SW 1271 (cell line): ENCODE measurements at regions not wholly inside any gene's neighbourhood (a gene's known extent, or its start where the extent isn't known, plus 50 kb on each side); places are given as distances from the start of the nearest gene placed in this dataset.

Experiments
- DNase-seq, 2 experiments: peaks; one replicate each; lab custom pipeline; 2025; lab: John Stamatoyannopoulos, UW

DNA sequence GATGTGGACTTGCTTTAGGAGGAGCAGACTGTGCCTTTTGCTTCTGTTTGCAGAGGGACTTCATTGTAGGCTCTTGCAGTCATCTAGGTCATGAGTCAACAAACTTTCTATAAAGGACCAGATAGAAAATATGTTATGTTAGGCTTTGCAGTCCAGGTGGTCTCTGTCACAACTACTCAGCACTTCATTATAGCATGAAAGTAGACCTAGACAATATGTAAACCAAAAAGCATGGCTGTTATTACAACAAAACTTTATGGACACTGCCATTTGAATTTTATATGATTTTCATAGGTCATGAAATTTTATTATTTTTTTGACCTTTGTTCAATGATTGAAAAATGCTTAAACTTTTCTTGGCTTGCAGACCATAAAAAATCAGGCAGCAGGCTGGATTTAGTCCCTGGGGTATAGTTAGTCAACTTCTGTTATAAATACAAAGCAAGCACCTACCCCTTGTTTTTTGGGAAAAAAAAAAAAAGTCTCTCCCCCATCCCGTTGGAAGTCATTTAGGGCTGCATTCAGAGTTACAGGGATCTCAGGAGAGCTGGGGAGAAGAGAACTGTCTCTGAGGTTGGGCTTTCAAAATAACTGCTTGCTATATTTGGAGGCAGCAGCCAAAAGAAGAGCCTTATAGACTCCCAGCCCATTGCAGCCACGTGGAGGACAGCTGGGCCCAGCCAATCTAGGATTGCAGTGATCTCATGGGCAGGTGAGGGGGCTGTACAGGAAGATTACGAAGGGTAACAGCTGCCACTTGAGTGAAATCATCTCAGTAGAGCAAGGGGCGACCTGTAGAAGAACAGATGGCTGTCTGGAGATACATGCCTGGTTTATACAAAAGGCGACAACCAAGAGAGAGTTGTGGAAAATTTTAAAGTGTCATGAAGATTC lies 136.6 kb upstream of the TNC start:
- no peak for DNase-seq

DNA sequence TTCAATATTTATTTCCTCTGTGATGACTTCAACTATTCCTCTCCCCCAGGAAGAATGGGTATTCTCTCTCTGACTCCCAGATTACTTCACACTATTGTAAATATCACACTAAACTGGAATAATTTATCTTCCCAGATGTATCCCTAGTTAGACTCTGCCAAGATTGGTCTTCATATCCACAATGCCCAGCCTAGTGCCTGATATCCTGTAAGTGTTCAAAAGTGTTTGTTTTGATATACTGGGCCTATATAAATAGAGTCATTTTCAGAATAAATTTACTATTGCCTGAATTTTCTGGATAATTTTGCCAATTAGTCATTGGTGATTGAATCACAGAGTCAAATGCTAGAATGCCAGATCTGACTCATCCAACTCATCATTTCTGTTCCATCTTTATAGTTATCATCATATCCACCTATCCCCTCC lies 143.7 kb upstream of the TNC start:
- no peak for DNase-seq

DNA sequence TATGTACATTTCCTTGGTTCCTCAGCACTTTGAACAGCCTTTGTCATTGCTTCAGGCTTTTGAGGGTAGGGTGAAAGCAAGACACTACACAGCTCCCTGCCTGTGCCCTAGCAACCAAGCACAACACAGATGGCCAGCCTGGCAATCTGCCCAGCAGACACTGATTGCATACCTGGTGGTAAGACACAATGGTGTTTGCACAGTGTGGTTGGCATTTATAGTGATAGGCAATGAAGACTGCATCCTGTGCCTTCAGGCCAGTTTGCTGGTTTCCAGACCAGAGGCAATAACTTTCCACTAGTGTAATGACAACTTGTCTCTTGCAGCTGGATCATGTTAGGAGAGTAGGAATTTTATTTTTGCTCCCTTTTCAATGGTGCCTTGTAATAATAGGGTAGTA lies 144.5 kb upstream of the TNC start:
- DNase-seq, result peak; percentile 45 to 63

DNA sequence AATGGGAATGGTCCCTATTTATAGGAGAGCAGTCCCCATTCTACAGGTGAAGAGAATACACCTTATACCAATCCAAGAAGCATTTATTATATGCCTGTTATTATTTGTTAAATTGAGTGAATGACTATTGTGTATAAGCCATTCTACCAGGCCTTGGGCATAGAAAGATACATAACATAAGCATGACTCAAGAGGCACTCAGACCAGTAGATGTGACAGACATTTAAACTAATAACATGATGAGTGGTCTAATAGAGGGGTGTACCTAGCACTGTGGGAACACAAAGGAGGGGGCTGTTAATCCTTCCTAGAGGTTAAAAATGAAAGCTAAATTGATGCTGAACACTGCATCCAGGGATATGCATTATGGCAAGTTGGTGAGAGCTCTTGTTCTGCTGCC lies 145.0 kb upstream of the TNC start:
- DNase-seq, result peak in 1 of 2 experiments; percentile 17

DNA sequence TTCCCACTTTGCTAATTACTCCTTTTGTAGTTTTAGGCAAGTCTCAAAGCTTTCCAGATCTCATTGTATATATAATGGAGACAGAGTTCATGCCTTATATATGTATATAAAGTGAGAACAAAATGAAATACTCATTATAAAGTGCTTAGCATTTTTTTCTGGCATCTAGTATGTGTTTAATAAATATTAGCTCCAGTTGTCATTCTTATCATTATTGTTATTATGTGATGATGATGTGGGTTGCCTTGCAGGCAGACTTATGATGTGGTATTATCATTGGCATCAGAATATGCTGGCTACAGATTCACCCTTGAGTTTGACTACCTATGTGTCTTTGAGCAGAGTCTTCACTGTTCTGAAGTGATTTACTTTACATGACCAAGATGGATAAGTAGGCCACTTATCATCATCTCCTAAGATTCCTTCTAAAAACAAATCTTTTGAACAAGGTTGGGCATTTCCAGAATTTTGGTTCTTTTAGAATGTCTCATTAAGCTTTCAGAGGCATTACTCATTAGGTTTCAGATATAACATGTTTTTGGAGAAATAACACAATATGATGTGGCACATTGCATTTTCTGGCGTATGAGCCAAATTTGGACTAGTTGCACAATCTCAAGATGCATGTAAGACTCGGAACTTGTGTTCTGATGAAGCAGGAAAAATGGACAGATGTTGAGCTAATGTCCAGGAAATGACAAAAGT lies 145.6 kb upstream of the TNC start:
- DNase-seq, result no peak

DNA sequence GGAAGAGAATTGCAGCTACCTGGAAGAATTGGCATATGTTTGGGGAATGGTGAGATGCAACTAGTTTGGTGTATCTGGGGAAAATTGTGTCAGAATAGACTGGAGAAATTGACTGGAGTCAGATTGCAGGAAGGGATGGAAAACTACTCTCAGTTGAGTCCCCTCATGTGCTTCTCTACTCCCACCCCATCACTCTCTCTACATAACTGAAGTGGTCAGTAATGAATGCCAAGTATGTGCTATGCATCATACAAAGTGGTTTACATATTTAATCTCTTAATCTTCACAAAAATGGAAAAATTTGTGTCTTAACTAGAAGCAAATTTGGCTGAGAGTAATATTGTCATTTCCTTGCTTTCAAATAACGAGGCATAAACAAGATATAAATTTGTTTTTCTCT lies 146.4 kb upstream of the TNC start:
- no peak for DNase-seq

DNA sequence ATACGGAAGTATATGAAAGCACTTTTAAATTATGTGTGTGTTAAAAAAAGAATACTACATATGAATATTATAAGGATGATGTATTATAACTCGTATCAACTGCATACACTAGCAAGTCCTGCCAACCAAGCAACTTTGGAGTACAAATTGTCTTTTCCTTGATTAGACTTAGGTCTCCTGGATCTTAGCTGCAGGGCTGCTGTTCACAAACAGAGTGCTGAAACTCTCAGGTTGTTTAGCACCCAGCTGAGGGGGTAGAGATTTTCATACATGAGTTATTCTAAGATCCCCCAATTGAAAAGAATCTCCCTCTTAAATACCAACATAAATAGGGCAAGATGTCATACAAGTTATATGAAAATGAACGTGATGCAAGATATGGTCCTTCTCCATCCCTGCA lies 149.8 kb upstream of the TNC start:
- no peak for DNase-seq

DNA sequence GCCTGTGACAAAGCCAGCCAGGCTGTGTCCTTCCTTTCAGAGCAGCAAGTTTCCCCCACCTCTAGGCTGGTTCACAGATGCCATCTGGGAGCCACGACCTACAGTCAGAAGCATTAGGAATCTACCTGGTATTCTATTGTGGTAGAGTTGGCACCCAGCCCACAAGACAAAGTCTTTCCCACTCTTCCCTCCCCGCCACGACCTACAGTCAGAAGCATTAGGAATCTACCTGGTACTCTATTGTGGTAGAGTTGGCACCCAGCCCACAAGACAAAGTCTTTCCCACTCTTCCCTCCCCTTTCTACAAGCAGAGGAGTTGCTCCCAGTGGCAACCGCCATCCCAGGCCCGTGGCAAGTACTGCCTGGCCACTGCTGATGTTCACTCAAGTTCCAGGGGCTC lies 157.8 kb upstream of the TNC start:
- DNase-seq, result no peak

DNA sequence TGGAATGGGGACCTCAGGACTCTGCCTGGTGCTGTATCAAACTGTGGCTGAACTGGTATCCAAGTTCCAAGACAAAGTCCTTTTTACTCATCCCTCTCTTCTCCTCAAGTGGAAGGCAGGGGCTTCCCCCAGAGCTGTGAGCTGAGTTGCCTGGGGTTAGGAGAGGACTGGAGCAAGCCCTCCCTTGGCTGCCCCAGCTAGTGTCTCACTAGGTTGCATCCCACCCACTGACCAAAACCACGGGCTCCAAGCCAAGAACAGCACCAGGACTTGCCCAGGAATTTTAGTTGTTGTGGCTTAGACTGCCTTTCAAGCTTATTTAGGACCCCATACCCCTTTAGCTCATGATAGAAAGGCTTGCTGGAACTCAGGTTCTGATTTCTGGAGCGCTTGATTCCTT lies 158.7 kb upstream of the TNC start:
- no peak for DNase-seq

DNA sequence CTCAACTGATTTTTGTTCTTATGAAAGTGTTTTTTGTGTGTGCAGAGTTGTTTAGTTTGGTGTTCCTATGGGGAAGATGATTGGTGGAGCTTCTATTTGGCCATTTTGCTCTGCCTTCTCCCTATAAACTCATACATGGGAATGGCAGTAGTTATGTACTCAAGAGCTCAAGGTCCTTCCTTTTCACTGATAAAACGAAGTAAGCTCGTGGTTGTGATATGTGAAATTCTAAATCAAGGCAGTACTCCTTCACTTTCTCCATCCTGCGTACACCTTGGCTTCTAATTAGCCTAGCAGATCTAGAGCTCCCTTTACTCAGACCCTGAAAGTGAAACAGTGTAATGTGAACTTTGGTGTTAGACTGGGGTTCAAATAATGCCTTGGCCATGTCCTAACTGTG lies 159.3 kb upstream of the TNC start:
- no peak for DNase-seq

DNA sequence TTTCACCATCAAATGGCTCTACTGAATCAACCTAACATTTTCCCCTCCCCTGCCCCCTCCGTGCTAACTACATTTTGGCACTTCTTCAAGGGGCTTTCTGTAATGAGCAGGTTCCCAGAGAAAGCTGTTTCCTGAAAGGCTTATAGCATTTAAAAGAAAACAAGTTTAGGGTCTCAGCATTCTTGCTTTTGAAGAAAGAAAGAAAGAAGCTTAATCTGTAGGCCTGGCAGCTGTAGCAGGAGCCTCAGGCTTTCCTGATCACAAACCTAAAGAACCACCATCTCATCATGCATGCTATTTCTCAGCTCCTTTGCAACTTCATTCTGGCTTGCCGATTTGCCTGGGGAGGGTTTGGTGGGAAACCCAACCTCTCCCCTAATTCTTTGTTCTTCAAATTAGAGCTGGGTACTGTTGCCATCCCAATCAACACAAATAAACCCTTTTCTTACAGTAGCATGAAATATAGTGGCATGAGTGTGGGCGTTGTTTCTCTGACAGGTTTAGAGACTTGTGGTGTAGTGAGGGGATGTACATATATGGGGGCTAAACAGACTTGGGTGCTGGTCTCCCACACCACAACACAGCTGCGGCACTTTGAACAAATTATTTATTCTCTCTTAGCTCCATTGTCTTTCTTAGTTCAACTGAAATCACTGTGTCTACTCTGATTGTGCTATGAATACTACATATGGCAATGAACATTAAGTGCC lies 160.5 kb upstream of the TNC start:
- DNase-seq, result no peak

DNA sequence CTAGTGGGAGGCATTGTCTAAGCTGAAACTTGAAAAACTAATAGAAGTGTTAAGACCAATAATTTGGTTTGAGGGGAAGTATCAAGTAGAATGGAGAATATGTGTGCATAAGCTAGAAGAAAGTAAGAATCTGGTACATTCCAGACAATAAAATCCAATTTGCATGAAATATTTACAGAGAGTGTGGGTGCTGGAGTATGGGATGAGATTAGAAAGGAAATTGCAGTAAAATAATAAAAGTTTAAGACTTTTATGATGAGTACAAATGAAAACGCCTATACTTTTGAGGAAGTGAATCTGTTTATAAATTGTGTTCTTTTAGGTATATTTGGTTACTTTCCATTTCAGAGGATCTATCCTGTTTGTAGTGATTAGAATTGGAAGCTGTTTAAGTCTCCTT lies 165.4 kb upstream of the TNC start:
- DNase-seq, result no peak

DNA sequence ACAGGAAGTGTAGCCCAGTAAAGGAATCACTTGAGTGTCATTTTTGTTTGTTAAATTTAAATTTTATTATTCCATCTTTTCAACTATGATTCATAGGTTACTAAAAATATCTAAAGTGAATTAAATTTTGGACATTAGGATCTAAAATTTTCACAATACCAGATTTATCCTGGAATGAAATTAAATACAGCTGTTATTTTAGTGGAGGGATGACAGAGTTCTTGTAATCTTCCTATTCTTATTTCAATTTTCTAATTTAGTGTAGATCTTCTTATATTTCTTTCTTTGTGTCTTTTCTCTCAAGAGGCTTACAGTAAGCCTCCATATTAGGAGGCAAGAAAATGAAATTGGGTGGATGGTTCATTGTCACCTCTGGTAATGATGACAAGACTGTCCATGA lies 167.9 kb upstream of the TNC start:
- DNase-seq, result no peak

DNA sequence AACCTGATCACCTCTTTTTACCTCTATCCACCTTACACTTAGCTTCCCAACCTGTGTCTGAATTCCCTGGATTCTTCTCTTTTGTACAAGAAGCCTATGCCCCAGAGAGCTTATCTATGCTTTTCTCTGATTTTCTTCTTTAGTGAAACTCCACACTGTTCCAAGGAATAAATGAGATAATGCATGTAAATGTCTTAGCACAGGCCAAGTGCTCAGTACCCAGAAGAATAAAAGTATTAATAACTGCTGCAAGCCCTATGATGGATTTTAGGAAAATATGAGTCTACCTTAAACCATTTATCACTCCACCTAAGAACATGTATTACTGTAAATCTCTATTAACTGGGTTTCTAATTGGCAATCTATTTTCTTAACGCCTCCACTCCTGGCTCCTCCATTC lies 168.5 kb upstream of the TNC start:
- DNase-seq, result no peak

DNA sequence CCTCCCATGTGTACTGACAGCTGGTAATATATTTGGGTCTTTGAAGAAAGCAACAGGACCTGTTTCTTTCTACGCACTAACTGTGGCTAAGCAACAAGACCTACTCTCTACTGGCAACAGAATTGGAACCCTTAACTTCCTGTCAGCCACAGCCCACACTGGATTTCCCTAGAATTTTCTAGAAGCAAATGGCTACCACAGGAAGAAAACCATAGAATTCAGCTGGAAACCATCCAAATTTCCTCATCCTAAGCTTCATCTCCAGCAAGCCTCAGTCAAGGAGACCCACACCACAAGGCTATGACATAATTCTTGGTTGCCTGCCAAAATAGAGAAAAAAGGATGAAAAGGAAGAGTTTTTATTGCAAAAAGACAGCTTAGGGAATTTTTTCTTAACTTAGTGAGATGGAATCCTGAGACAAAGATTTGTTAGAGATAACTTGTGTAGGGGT lies 171.8 kb upstream of the TNC start:
- no peak for DNase-seq

DNA sequence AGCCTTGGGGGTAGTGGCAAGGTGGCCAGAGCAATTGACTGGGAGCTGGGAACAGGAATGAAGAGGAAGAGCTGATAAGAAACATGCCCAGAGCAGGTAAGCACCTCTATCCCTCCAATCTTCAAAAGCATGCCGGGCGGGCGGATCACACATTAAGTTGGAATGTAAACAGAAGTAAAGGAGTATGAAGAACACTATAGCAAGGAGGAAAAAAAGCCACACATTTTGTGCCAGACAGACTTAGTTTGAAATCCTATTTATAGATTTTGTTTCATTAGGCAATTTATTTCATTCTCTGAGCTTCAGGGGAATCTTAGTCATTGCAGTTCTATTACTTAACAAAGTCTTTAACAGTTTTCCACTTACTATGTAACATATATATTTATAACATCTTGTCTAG lies 173.9 kb upstream of the TNC start:
- DNase-seq, result no peak

DNA sequence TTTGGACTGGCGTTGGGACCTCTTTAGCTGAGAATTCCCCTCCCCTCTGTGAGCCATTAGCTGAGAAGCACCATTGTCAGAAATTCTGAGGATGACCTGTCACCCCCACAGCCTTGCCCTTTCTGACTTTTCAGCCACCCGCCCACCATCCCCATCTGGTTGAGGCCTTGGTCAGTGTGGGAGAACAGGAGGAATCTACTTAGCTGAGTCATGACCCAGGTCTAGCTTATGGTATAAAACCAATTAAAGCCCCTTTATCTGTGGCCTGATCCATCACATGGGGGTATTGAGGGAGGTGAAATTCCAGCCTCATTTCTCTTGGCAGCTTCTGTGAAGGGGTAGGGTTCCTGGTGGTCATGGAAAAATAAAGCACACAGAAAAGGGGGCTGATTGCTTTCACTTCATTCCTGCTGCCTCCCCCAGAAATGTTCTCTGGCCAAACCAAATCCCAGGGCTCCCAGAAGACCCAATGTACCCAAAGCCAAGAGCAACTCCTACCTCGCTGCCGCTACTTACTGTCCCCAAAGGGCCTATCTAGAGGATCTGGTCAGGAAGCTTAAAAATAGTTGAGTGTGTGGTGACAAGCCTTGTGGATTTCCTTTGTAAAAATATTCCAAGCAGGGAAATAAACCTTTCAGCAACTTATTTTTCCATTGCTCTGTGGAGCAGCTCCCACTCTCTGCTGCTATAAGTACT lies 174.8 kb upstream of the TNC start:
- DNase-seq, result no peak

DNA sequence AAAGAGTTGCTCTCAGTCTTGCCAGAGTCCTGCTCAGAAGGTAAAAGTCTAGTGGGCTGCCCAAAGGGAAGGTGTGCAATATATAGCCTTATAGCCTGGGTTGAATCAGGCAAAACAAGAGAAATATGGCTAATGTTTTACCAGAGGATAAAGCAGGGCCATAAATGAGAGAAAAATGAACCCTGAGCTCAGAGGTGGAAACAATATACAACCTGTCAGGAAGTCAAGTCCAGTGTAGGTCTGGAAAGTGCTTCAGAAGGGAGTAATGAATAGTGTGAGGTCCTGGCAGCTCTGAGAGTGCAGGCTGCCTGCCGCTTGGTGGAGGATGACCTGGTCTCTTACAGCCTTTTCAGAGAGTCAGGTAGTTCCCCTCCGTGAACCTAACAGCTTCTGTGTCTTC lies 177.8 kb upstream of the TNC start:
- DNase-seq, result no peak

DNA sequence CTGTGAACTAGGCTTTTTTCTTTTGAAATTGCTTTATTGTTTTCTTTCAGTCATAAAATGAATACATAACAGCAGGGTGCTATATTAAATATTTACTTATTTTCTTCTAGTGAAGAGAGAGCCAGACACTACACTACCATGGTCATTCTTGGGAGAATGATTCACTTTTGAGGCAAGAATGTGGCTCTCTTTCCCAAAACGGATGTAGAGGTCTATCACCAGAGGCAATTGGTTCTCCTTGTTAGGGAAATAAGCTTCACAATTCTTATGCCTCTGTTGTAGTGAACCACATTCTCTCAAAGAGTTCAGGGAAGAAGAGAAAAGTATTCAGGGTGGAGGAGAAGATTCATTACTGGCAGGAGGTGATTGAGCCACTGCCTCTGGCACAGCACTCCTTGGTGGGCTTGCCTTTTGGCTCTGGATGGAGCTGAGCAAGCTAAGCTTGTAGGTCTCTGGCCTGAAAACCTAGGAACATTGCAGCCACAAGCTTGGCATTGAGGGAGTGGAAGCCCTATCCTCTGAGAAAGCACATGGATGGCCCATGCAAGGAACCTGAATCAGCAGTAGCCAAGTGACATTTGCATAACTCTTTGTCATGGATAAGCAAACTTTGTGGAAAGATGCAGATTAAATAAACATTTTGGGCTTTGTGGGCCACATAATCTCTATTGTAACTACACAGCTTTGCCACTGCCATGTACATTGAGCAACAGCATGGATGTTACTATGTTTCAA lies 179.0 kb upstream of the TNC start:
- DNase-seq, result no peak

DNA sequence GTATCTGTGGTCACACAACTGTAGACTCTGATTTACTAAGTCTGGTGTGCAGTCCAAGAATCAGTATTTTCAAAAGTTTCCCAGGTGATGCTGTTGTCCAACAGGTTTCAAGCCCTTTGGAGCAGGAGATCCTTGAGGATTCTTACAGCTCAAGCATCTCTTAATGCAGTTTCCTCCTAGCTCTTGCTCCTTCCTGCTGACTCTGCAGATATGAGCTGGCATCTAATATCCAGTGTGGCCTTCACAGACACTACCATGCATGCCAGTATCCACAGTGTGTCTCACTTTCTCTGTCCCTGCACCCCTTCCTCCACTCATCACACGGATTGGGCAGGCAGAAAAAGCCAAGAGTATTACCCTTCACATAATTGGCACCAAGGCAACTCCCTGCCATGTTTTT lies 182.2 kb upstream of the TNC start:
- no peak for DNase-seq

DNA sequence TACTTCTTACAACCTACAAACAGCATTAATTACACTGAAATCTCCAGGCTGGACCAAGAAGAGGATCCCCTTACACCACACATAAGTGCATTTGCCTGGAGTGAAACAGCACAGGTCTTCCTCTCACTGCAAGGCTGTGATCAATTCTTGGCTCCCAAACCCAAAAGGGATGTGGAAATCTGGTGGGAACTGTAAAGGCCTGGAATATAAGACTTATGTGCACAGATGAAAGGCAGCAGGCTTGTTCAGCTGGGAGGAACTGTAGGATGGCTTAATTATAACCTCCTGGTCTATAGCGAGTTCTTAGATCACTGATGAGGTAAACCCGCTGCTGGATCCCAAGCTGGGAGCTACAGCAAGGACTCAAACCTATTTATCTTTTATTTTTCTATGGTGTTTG lies 182.9 kb upstream of the TNC start:
- DNase-seq, result no peak

DNA sequence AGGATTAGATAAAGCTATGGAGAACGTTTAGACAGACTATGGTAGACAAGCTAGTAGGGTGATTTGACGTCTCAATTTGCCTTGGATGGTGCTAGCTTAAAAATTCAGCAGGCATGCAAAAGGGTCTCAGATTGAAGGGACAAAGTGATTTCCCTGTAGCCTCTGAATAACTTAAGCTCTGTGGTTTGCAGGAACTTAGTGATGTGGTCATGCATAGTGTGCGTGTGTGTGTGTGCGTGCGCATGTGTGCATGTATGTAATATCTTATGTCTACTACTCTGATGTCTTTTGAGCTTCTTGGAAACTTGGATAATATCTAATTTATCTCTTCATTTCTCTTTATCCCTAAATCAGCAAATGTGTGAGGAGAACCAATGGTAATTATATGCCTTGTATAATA lies 183.6 kb upstream of the TNC start:
- DNase-seq, result no peak
